GM23338 (cell line): ENCODE measurements at regions not wholly inside any gene's neighbourhood (a gene's known extent, or its start where the extent isn't known, plus 50 kb on each side); places are given as distances from the start of the nearest gene placed in this dataset.

Source experiments
- ATAC-seq: fragments of 200-7000 bp; cut with Tn5 transposase; 3 replicates; pipeline ENCODE4 v1.9.1; 2020
- DNase-seq: peaks from one replicate; pipeline ENCODE4 v3.0.0-alpha.2; 2015; ENCODE audit warnings: low spot score
- H2AFZ ChIP-seq: fragments of 200-600 bp; sonication (generic); 2 replicates; pipeline ENCODE4 v1.8.0; 2016; ENCODE audit warnings: antibody characterized with exemption, mild to moderate bottlenecking, moderate library complexity
- H3F3A ChIP-seq: fragments of 200-600 bp; sonication (generic); replicated peaks from 2 replicates; pipeline ENCODE4 v1.8.0; 2017; ENCODE audit warnings: antibody characterized with exemption, mixed run types, low read depth
- H3K27ac ChIP-seq: fragments of 200-600 bp; sonication (generic); 2 replicates; pipeline ENCODE4 v1.6.1; 2016; ENCODE audit warnings: low read depth
- H3K27me3 ChIP-seq: fragments of 200-600 bp; sonication (generic); 2 replicates; pipeline ENCODE4 v1.8.0; 2016; ENCODE audit warnings: mild to moderate bottlenecking, mixed run types, moderate library complexity; ENCODE audit not compliant: insufficient read depth
- H3K36me3 ChIP-seq: fragments of 200-600 bp; sonication (generic); 2 replicates; pipeline ENCODE4 v1.8.0; 2016; ENCODE audit warnings: mild to moderate bottlenecking; ENCODE audit not compliant: insufficient read depth
- H3K4me1 ChIP-seq: fragments of 200-600 bp; sonication (generic); 2 replicates; pipeline ENCODE4 v1.8.0; 2016; ENCODE audit warnings: mild to moderate bottlenecking, moderate library complexity; ENCODE audit not compliant: insufficient read depth
- H3K4me2 ChIP-seq: fragments of 200-600 bp; sonication (generic); 2 replicates; pipeline ENCODE4 v1.7.1; 2017; ENCODE audit warnings: mixed run types
- H3K4me3 ChIP-seq: fragments of 200-600 bp; sonication (generic); 2 replicates; pipeline ENCODE4 v1.6.1; 2016; ENCODE audit warnings: mixed run types
- H3K79me2 ChIP-seq: fragments of 200-600 bp; sonication (generic); replicated peaks from 2 replicates; pipeline ENCODE4 v1.8.0; 2017; ENCODE audit warnings: mild to moderate bottlenecking; ENCODE audit not compliant: insufficient read depth
- H3K9me2 ChIP-seq: fragments of 200-600 bp; sonication (generic); 2 replicates; pipeline ENCODE4 v1.8.0; 2017; ENCODE audit not compliant: insufficient read depth
- H4K20me1 ChIP-seq: fragments of 200-600 bp; sonication (generic); replicated peaks from 2 replicates; pipeline ENCODE4 v1.8.0; 2017; ENCODE audit warnings: mild to moderate bottlenecking; ENCODE audit not compliant: insufficient read depth
- H3K27ac Mint-ChIP-seq: 2 replicates; pipeline ENCODE4 v1.8.0; 2020; ENCODE audit warnings: inconsistent platforms, mild to moderate bottlenecking, moderate library complexity, mixed read lengths
- H3K27me3 Mint-ChIP-seq: 3 replicates; pipeline ENCODE4 v1.8.0; 2022; ENCODE audit warnings: low read depth, mild to moderate bottlenecking, moderate library complexity, mixed read lengths, inconsistent platforms; ENCODE audit not compliant: insufficient read depth, poor library complexity
- H3K36me3 Mint-ChIP-seq: 3 replicates; pipeline ENCODE4 v1.8.0; 2021; ENCODE audit warnings: low read depth, mild to moderate bottlenecking, inconsistent platforms, moderate library complexity, mixed read lengths
- H3K4me1 Mint-ChIP-seq: 3 replicates; pipeline ENCODE4 v1.8.0; 2020; ENCODE audit warnings: mild to moderate bottlenecking, inconsistent platforms, mixed read lengths
- H3K4me3 Mint-ChIP-seq: 3 replicates; pipeline ENCODE4 v1.8.0; 2021; ENCODE audit warnings: moderate library complexity, mild to moderate bottlenecking, inconsistent platforms, mixed read lengths
- H3K9me3 Mint-ChIP-seq: 3 replicates; pipeline ENCODE4 v1.8.0; 2020; ENCODE audit warnings: moderate library complexity, mild to moderate bottlenecking, inconsistent platforms, mixed read lengths
- CREB1 ChIP-seq: fragments of 250-450 bp; sonication (Bioruptor Pico); IDR thresholded peaks from 2 replicates; pipeline ENCODE4 v1.5.0; 2020; ENCODE audit warnings: low read depth, mild to moderate bottlenecking, moderate library complexity
- EZH2 ChIP-seq: fragments of 200-600 bp; sonication (generic); IDR thresholded peaks from one replicate; pipeline ENCODE4 v1.8.0; 2017; ENCODE audit warnings: antibody characterized with exemption, mild to moderate bottlenecking, low read depth; ENCODE audit not compliant: unreplicated experiment
- EZH2phosphoT487 ChIP-seq: fragments of 200-600 bp; sonication (generic); IDR thresholded peaks from one replicate; pipeline ENCODE4 v1.8.1; 2018; ENCODE audit warnings: antibody characterized with exemption; ENCODE audit not compliant: unreplicated experiment
- JUNB ChIP-seq: IDR thresholded peaks from one replicate; pipeline ENCODE4 v1.6.1; 2016; ENCODE audit warnings: antibody characterized with exemption; ENCODE audit not compliant: unreplicated experiment
- NANOG ChIP-seq: IDR thresholded peaks from 2 replicates; pipeline ENCODE4 v1.6.1; 2016; ENCODE audit warnings: antibody characterized with exemption, borderline replicate concordance
- POLR2AphosphoS5 ChIP-seq: IDR thresholded peaks from 2 replicates; pipeline ENCODE4 v1.6.1; 2016; ENCODE audit warnings: antibody characterized with exemption, low read depth
- STAT1 ChIP-seq: IDR thresholded peaks from one replicate; pipeline ENCODE4 v1.6.1; 2016; ENCODE audit warnings: antibody characterized with exemption; ENCODE audit not compliant: unreplicated experiment
- ZNF114 ChIP-seq: fragments of 250-450 bp; sonication (Bioruptor Pico); IDR thresholded peaks from 2 replicates; pipeline ENCODE4 v1.5.0; 2020; ENCODE audit warnings: mild to moderate bottlenecking, moderate library complexity
- ZNF331 ChIP-seq: fragments of 250-450 bp; sonication (Bioruptor Pico); IDR thresholded peaks from 2 replicates; pipeline ENCODE4 v1.5.0; 2020; ENCODE audit warnings: low read depth, mild to moderate bottlenecking, moderate library complexity
- TF ChIP-seq, protein P1 (sequence below): IDR thresholded peaks from one replicate; pipeline ENCODE4 v1.6.1; 2018; ENCODE audit warnings: antibody characterized with exemption; ENCODE audit not compliant: unreplicated experiment
- TF ChIP-seq, protein P2 (sequence below): IDR thresholded peaks from 2 replicates; pipeline ENCODE4 v1.6.1; 2016; ENCODE audit warnings: antibody characterized with exemption
- TF ChIP-seq, protein P3 (sequence below), 2 experiments: fragments of 200-600 bp in 1 of 2; sonication (generic) in 1 of 2; conservative IDR thresholded peaks; 2 replicates each; pipeline versions ENCODE4 v1.5.1 to v1.6.1; 2016 to 2017; ENCODE audit warnings: antibody characterized with exemption in 2 of 2, low read depth in 2 of 2, mild to moderate bottlenecking in 2 of 2, moderate library complexity in 1 of 2
- TF ChIP-seq, protein P4 (sequence below): fragments of 250-450 bp; sonication (Bioruptor Pico); IDR thresholded peaks from 2 replicates; pipeline ENCODE4 v1.5.0; 2020; ENCODE audit warnings: mild to moderate bottlenecking, moderate library complexity

DNA sequence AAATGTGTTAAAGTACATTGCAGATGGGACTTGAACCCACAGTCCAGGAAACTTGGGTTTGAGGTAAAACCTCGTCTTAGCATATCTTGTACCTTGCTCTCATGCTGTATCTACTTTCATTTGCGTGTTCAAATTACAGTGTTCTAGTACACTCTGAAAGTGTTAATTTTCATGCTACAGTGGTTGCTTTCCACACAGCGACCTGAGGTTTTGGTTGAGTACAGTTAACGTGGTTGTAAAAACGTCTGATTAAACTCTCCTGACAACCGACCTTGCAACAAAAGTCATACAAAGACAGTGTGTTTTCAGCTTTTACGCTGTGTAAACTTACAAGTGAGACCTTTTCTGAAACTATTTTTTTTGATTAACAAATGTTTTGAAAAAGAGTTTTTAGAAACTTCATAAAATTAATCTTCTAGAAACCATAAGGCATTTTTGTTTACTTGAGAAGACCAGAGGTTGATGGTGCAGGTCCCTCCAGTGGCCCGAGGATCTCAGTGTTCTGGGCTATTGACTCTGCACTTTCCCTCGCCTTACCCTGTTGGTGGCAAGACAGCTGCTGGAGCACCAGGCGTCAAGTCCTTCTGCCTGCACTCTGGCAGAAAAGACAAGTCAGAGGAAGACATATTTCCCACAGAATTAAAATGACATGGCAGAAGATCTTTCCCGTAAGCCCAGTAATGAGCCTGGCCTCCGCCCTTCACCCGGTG lies 334.0 kb downstream of the THBS2 start:
- Histone ChIP-seq H3K27ac (no peak overlapping the region), H2AFZ (no peak overlapping the region; the same call in 1 of the 2 replicates)
- no peaks in the 10 kb centered on the region; the same call in 2 of the 3 replicates for H3K36me3 Mint-ChIP-seq

More for the DNA sequence above, 334.0 kb downstream of the THBS2 start:
- H3K27ac Mint-ChIP-seq = no peak overlapping the region
- Histone ChIP-seq H4K20me1 (no peaks in the 10 kb centered on the region), H3K79me2 (no peaks in the 10 kb centered on the region), H3K4me3 (no peak overlapping the region), H3K4me2 (no peak overlapping the region), H3K4me1 (no peaks in the 10 kb centered on the region), H3K36me3 (no peaks in the 10 kb centered on the region), H3K9me2 (no peaks in the 10 kb centered on the region), H3K27me3 (no peaks in the 10 kb centered on the region), H3F3A (no peaks in the 10 kb centered on the region)
- ATAC-seq (no peak), DNase-seq (no peak)
- no peaks in the 10 kb centered on the region; the same call in 2 of the 3 replicates for H3K9me3 Mint-ChIP-seq
- TF ChIP-seq JUNB = no peak
- TF ChIP-seq, protein P1, sequence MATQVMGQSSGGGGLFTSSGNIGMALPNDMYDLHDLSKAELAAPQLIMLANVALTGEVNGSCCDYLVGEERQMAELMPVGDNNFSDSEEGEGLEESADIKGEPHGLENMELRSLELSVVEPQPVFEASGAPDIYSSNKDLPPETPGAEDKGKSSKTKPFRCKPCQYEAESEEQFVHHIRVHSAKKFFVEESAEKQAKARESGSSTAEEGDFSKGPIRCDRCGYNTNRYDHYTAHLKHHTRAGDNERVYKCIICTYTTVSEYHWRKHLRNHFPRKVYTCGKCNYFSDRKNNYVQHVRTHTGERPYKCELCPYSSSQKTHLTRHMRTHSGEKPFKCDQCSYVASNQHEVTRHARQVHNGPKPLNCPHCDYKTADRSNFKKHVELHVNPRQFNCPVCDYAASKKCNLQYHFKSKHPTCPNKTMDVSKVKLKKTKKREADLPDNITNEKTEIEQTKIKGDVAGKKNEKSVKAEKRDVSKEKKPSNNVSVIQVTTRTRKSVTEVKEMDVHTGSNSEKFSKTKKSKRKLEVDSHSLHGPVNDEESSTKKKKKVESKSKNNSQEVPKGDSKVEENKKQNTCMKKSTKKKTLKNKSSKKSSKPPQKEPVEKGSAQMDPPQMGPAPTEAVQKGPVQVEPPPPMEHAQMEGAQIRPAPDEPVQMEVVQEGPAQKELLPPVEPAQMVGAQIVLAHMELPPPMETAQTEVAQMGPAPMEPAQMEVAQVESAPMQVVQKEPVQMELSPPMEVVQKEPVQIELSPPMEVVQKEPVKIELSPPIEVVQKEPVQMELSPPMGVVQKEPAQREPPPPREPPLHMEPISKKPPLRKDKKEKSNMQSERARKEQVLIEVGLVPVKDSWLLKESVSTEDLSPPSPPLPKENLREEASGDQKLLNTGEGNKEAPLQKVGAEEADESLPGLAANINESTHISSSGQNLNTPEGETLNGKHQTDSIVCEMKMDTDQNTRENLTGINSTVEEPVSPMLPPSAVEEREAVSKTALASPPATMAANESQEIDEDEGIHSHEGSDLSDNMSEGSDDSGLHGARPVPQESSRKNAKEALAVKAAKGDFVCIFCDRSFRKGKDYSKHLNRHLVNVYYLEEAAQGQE = no peak
- no peak for TF ChIP-seq NANOG
- no peak for TF ChIP-seq CREB1 (CRISPR knock-in tag)
- TF ChIP-seq ZNF114 (CRISPR knock-in tag) = no peak
- TF ChIP-seq, protein P2, sequence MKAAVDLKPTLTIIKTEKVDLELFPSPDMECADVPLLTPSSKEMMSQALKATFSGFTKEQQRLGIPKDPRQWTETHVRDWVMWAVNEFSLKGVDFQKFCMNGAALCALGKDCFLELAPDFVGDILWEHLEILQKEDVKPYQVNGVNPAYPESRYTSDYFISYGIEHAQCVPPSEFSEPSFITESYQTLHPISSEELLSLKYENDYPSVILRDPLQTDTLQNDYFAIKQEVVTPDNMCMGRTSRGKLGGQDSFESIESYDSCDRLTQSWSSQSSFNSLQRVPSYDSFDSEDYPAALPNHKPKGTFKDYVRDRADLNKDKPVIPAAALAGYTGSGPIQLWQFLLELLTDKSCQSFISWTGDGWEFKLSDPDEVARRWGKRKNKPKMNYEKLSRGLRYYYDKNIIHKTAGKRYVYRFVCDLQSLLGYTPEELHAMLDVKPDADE = no peak
- no peak for TF ChIP-seq ZNF331 (CRISPR knock-in tag)
- no peak for TF ChIP-seq EZH2
- TF ChIP-seq, protein P3, sequence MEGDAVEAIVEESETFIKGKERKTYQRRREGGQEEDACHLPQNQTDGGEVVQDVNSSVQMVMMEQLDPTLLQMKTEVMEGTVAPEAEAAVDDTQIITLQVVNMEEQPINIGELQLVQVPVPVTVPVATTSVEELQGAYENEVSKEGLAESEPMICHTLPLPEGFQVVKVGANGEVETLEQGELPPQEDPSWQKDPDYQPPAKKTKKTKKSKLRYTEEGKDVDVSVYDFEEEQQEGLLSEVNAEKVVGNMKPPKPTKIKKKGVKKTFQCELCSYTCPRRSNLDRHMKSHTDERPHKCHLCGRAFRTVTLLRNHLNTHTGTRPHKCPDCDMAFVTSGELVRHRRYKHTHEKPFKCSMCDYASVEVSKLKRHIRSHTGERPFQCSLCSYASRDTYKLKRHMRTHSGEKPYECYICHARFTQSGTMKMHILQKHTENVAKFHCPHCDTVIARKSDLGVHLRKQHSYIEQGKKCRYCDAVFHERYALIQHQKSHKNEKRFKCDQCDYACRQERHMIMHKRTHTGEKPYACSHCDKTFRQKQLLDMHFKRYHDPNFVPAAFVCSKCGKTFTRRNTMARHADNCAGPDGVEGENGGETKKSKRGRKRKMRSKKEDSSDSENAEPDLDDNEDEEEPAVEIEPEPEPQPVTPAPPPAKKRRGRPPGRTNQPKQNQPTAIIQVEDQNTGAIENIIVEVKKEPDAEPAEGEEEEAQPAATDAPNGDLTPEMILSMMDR (conservative IDR thresholded peaks at IDR 0.05; ENCODE audit: low read depth in 2 of 2) = no peak
- TF ChIP-seq STAT1 = no peak
- TF ChIP-seq POLR2AphosphoS5 = no peak
- TF ChIP-seq EZH2phosphoT487 = no peak
- TF ChIP-seq, protein P4, sequence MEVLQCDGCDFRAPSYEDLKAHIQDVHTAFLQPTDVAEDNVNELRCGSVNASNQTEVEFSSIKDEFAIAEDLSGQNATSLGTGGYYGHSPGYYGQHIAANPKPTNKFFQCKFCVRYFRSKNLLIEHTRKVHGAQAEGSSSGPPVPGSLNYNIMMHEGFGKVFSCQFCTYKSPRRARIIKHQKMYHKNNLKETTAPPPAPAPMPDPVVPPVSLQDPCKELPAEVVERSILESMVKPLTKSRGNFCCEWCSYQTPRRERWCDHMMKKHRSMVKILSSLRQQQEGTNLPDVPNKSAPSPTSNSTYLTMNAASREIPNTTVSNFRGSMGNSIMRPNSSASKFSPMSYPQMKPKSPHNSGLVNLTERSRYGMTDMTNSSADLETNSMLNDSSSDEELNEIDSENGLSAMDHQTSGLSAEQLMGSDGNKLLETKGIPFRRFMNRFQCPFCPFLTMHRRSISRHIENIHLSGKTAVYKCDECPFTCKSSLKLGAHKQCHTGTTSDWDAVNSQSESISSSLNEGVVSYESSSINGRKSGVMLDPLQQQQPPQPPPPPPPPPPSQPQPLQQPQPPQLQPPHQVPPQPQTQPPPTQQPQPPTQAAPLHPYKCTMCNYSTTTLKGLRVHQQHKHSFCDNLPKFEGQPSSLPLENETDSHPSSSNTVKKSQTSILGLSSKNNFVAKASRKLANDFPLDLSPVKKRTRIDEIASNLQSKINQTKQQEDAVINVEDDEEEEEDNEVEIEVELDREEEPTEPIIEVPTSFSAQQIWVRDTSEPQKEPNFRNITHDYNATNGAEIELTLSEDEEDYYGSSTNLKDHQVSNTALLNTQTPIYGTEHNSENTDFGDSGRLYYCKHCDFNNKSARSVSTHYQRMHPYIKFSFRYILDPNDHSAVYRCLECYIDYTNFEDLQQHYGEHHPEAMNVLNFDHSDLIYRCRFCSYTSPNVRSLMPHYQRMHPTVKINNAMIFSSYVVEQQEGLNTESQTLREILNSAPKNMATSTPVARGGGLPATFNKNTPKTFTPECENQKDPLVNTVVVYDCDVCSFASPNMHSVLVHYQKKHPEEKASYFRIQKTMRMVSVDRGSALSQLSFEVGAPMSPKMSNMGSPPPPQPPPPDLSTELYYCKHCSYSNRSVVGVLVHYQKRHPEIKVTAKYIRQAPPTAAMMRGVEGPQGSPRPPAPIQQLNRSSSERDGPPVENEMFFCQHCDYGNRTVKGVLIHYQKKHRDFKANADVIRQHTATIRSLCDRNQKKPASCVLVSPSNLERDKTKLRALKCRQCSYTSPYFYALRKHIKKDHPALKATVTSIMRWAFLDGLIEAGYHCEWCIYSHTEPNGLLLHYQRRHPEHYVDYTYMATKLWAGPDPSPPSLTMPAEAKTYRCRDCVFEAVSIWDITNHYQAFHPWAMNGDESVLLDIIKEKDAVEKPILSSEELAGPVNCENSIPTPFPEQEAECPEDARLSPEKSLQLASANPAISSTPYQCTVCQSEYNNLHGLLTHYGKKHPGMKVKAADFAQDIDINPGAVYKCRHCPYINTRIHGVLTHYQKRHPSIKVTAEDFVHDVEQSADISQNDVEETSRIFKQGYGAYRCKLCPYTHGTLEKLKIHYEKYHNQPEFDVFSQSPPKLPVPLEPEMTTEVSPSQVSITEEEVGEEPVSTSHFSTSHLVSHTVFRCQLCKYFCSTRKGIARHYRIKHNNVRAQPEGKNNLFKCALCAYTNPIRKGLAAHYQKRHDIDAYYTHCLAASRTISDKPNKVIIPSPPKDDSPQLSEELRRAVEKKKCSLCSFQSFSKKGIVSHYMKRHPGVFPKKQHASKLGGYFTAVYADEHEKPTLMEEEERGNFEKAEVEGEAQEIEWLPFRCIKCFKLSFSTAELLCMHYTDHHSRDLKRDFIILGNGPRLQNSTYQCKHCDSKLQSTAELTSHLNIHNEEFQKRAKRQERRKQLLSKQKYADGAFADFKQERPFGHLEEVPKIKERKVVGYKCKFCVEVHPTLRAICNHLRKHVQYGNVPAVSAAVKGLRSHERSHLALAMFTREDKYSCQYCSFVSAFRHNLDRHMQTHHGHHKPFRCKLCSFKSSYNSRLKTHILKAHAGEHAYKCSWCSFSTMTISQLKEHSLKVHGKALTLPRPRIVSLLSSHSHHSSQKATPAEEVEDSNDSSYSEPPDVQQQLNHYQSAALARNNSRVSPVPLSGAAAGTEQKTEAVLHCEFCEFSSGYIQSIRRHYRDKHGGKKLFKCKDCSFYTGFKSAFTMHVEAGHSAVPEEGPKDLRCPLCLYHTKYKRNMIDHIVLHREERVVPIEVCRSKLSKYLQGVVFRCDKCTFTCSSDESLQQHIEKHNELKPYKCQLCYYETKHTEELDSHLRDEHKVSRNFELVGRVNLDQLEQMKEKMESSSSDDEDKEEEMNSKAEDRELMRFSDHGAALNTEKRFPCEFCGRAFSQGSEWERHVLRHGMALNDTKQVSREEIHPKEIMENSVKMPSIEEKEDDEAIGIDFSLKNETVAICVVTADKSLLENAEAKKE (CRISPR knock-in tag) = no peak
- H3K4me3 Mint-ChIP-seq = no peak overlapping the region
- H3K27me3 Mint-ChIP-seq = no peaks in the 10 kb centered on the region
- no peaks in the 10 kb centered on the region for H3K4me1 Mint-ChIP-seq
